ENCODE measurements at regions not wholly inside any gene's neighbourhood (a gene's known extent, or its start where the extent isn't known, plus 50 kb on each side); places are given as distances from the start of the nearest gene placed in this dataset.

DNA sequence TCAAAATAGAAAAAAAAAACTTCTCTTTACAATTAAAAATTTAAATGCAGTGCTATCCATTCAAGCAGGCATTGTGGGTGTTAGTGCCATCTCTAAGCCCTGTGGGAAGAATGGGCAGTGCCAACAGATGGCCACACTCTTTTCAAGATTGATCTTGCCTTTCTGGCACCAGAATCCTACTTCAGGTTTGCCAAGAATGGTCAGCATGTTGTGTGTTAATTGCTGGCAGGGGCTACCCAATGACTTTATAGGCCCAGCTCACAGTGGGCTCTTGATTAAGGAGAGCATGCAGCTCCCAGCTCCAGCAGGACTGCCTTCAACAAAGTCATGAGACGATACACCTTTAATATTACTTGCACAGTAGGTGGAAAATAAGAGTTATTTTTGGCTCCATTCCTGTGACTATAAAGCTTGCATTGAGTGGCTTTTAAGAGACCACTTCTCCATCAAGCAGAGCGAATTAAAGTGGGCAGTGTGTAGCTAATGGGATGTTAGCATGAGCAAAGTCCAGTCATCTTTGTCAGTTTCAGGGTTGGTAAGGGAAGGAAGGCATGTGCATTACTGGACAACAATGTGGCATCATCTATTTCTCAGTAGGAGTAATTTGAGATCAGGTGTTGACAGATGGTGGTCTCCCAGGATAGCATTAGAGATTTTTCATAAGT is 476.8 kb downstream of the C3orf38 start (continued):
- TF ChIP-seq ZNF513 (tag by site-specific recombination; IDR thresholded peaks at IDR 0.05) (no peak), ZNF202 (tag by site-specific recombination; IDR thresholded peaks at IDR 0.05; ENCODE audit: borderline replicate concordance) (no peak)

- TF ChIP-seq ZNF248 (tag by site-specific recombination; IDR thresholded peaks at IDR 0.05) (no peak), ZNF747 (tag by site-specific recombination; IDR thresholded peaks at IDR 0.05) (no peak), ZNF692 (tag by site-specific recombination; IDR thresholded peaks at IDR 0.05) (no peak), ZNF560 (tag by site-specific recombination; IDR thresholded peaks at IDR 0.05; ENCODE audit: borderline replicate concordance) (no peak), ZNF184 (tag by site-specific recombination; IDR thresholded peaks at IDR 0.05) (no peak), ZNF626 (tag by site-specific recombination; IDR thresholded peaks at IDR 0.05) (no peak), REPIN1 (tag by site-specific recombination; IDR thresholded peaks at IDR 0.05; ENCODE audit: low read depth) (no peak), ZNF223 (tag by site-specific recombination; IDR thresholded peaks at IDR 0.05) (no peak), ZNF677 (tag by site-specific recombination; IDR thresholded peaks at IDR 0.05) (no peak), ZBTB17 (tag by site-specific recombination; IDR thresholded peaks at IDR 0.05) (no peak), KLF7 (tag by site-specific recombination; IDR thresholded peaks at IDR 0.05; ENCODE audit: borderline replicate concordance) (no peak), ZNF670 (tag by site-specific recombination; IDR thresholded peaks at IDR 0.05; ENCODE audit: low read depth) (no peak)
- Histone ChIP-seq H3K4me1 (ENCODE audit: control insufficient read depth, insufficient read depth, low read length) (no peaks in the 10 kb centered on the region), H3K9me3 (ENCODE audit: control insufficient read depth, insufficient read depth, low read depth, low read length) (no peaks in the 10 kb centered on the region), H3K36me3 (ENCODE audit: control insufficient read depth in 2 of 2, insufficient read depth in 1 of 2, low read length in 2 of 2) (no peaks in the 10 kb centered on the region), H3K27ac (ENCODE audit: extremely low read depth, low read depth, low read length) (no peak overlapping the region), H3K4me3 (ENCODE audit: low read depth, low read length) (no peak overlapping the region)
- ChIA-PET CTCF (interaction anchor here (0.7 kb wide), 1 partner anchor 464 kb away, joined by 3 read pairs; no protein-coding TSS in a partner anchor), POLR2A (no interaction called here)
Measured at GRCh38 chr3:88628901-88629300, 478.5 kb upstream of the EPHA3 start.

- POLR2A ChIA-PET = no interaction called here
- no peak for TF ChIP-seq ZNF707 (tag by site-specific recombination; IDR thresholded peaks at IDR 0.05)
- no peak for TF ChIP-seq ZNF514 (tag by site-specific recombination; IDR thresholded peaks at IDR 0.05)
- no peak for TF ChIP-seq ZNF449 (tag by site-specific recombination; IDR thresholded peaks at IDR 0.05)
- no peak for TF ChIP-seq ZNF558 (tag by site-specific recombination; IDR thresholded peaks at IDR 0.05)
- H3K9me3 ChIP-seq (ENCODE audit: control insufficient read depth, insufficient read depth, low read depth, low read length) = no peaks in the 10 kb centered on the region
- CTCF ChIA-PET = no interaction called here
- H3K4me3 ChIP-seq (ENCODE audit: low read depth, low read length) = no peak overlapping the region
- H3K36me3 ChIP-seq (ENCODE audit: control insufficient read depth in 2 of 2, insufficient read depth in 1 of 2, low read length in 2 of 2) = no peaks in the 10 kb centered on the region
- H3K27ac ChIP-seq (ENCODE audit: extremely low read depth, low read depth, low read length) = no peak overlapping the region
- H3K4me1 ChIP-seq (ENCODE audit: control insufficient read depth, insufficient read depth, low read length) = no peaks in the 10 kb centered on the region
Measured at GRCh38 chr3:88632226-88632625, 475.2 kb upstream of the EPHA3 start.

Data from HEK293 (cell line).